HCT116 (cell line): ENCODE measurements at regions not wholly inside any gene's neighbourhood (a gene's known extent, or its start where the extent isn't known, plus 50 kb on each side); places are given as distances from the start of the nearest gene placed in this dataset.

ENCODE experiments used
- ATAC-seq: fragments of 200-7000 bp; cut with Tn5 transposase; 2 replicates; pipeline ENCODE4 v1.9.1; 2020; ENCODE audit warnings: mild to moderate bottlenecking, moderate library complexity
- BruUV-seq: library from RNA; stranded (reverse); fragments of 400-500 nt; replicated peaks from 2 replicates; lab custom pipeline; 2021; lab: Mats Ljungman, UMichigan
- CTCF ChIA-PET: fragments of 300-600 bp; sonication (Branson Sonifier 250); formaldehyde crosslinking; loops from one replicate; lab custom pipeline; 2021; ENCODE audit warnings: antibody characterized with exemption; lab: Charles Lee
- POLR2A ChIA-PET: fragments of 300-600, 350-600 bp; sonication (Branson Sonifier 250); formaldehyde crosslinking; loops from one replicate; lab custom pipeline; 2021; ENCODE audit warnings: antibody characterized with exemption; lab: Charles Lee
- RAD21 ChIA-PET, 2 experiments: fragments of 300-600 bp; sonication (Branson Sonifier 250); formaldehyde crosslinking; loops; one replicate each; lab custom pipeline; 2023; ENCODE audit warnings: low total read pairs in 2 of 2; ENCODE audit not compliant: uncharacterized antibody in 2 of 2, unreplicated experiment in 2 of 2, low non-redundant PET in 1 of 2; lab: Charles Lee
- DNase-seq: peaks from one replicate; pipeline ENCODE4 v3.0.0-alpha.2; 2010; ENCODE audit warnings: low read depth, low spot score
- H2AFZ ChIP-seq: fragments of 200-600 bp; shearing (Covaris generic), sonication (generic); 2 replicates; pipeline ENCODE4 v1.6.1; 2017; ENCODE audit warnings: low read depth, mixed run types, mixed read lengths, antibody characterized with exemption, low read length; ENCODE audit not compliant: poor library complexity, severe bottlenecking
- H3K27ac ChIP-seq: 2 replicates; pipeline ENCODE4 v1.5.1; 2012; ENCODE audit warnings: low read depth, low read length
- H3K27me3 ChIP-seq: fragments of 200-600 bp; sonication (generic); 2 replicates; pipeline ENCODE4 v1.6.1; 2016; ENCODE audit warnings: mixed run types, low read length, mixed read lengths; ENCODE audit not compliant: insufficient read depth
- H3K36me3 ChIP-seq, 2 experiments: fragments of 200-500 bp in 1 of 2; fragments of 200-600 bp in 1 of 2; sonication (Bioruptor generic) in 1 of 2; sonication (generic) in 1 of 2; 2 replicates each; pipeline versions ENCODE4 v1.5.1 to v1.6.1; 2014 to 2016; ENCODE audit warnings: low read length in 2 of 2, inconsistent platforms in 1 of 2, mixed read lengths in 1 of 2, mixed run types in 1 of 2; ENCODE audit not compliant: insufficient read depth in 2 of 2, control insufficient read depth in 1 of 2
- H3K4me1 ChIP-seq, 2 experiments: fragments of 200-600 bp in 1 of 2; sonication (generic) in 1 of 2; 2 replicates each; pipeline versions ENCODE4 v1.5.1 to v1.6.1; 2012 to 2017; ENCODE audit warnings: low read length in 2 of 2, inconsistent platforms in 1 of 2, mild to moderate bottlenecking in 1 of 2, mixed read lengths in 1 of 2, mixed run types in 1 of 2, moderate library complexity in 1 of 2; ENCODE audit not compliant: insufficient read depth in 2 of 2, control insufficient read depth in 1 of 2
- H3K4me2 ChIP-seq: fragments of 200-600 bp; sonication (generic); 2 replicates; pipeline ENCODE4 v1.6.1; 2017; ENCODE audit warnings: mixed run types, low read length, mixed read lengths
- H3K4me3 ChIP-seq, 2 experiments: fragments of 200-600 bp in 1 of 2; sonication (generic) in 1 of 2; replicated peaks in 1 of 2; 2 replicates each; pipeline ENCODE4 v1.5.1; 2011 to 2016; ENCODE audit warnings: low read length in 2 of 2, control low read depth in 1 of 2, low read depth in 1 of 2, mild to moderate bottlenecking in 1 of 2, mixed read lengths in 1 of 2, mixed run types in 1 of 2
- H3K79me2 ChIP-seq: fragments of 200-600 bp; sonication (generic); 2 replicates; pipeline ENCODE4 v1.6.1; 2017; ENCODE audit warnings: mild to moderate bottlenecking, mixed run types, low read length, moderate library complexity, mixed read lengths; ENCODE audit not compliant: insufficient read depth
- H3K9ac ChIP-seq: fragments of 200-600 bp; sonication (generic); 2 replicates; pipeline ENCODE4 v1.6.1; 2016; ENCODE audit warnings: low read length, mixed read lengths
- H3K9me2 ChIP-seq: fragments of 200-600 bp; sonication (generic), shearing (Covaris generic); 2 replicates; pipeline ENCODE4 v1.6.1; 2017; ENCODE audit warnings: mixed run types, mild to moderate bottlenecking, moderate library complexity; ENCODE audit not compliant: insufficient read depth
- H3K9me3 ChIP-seq, 2 experiments: fragments of 200-500 bp in 1 of 2; fragments of 200-600 bp in 1 of 2; sonication (Bioruptor generic) in 1 of 2; sonication (generic) in 1 of 2; 2 replicates each; pipeline ENCODE4 v1.6.1; 2014 to 2017; ENCODE audit warnings: low read length in 2 of 2, mixed read lengths in 2 of 2, inconsistent platforms in 1 of 2, low read depth in 1 of 2, mild to moderate bottlenecking in 1 of 2, mixed run types in 1 of 2, moderate library complexity in 1 of 2; ENCODE audit not compliant: control insufficient read depth in 1 of 2, insufficient read depth in 1 of 2
- H4K20me1 ChIP-seq: fragments of 200-600 bp; sonication (generic), shearing (Covaris generic); 2 replicates; pipeline ENCODE4 v1.6.1; 2017; ENCODE audit warnings: mixed run types, mild to moderate bottlenecking, moderate library complexity; ENCODE audit not compliant: insufficient read depth
- CEBPB ChIP-seq: IDR thresholded peaks from 2 replicates; pipeline ENCODE4 v1.6.1; 2012; ENCODE audit warnings: low read depth
- CTCF ChIP-seq, 3 experiments: fragments of 200-600 bp in 1 of 3; sonication (generic) in 1 of 3; IDR thresholded peaks in 2 of 3; conservative IDR thresholded peaks in 1 of 3; 2 replicates each; pipeline ENCODE4 v1.5.1; 2012 to 2017; ENCODE audit warnings: low read depth in 2 of 3, low read length in 2 of 3, antibody characterized with exemption in 1 of 3, borderline replicate concordance in 1 of 3, control low read depth in 1 of 3, mild to moderate bottlenecking in 1 of 3, mixed read lengths in 1 of 3, mixed run types in 1 of 3, moderate library complexity in 1 of 3; ENCODE audit not compliant: insufficient read depth in 1 of 3
- EZH2phosphoT487 ChIP-seq: fragments of 200-600 bp; IDR thresholded peaks from 2 replicates; pipeline ENCODE4 v1.6.1; 2018; ENCODE audit warnings: antibody characterized with exemption, borderline replicate concordance
- JUND ChIP-seq: IDR thresholded peaks from 2 replicates; pipeline ENCODE4 v1.6.1; 2012
- POLR2A ChIP-seq: IDR thresholded peaks from 2 replicates; pipeline ENCODE4 v1.7.0; 2011; ENCODE audit warnings: borderline replicate concordance; ENCODE audit not compliant: insufficient read depth, insufficient read length; ENCODE audit errors: extremely low read depth
- RAD21 ChIP-seq: IDR thresholded peaks from 2 replicates; pipeline ENCODE4 v1.6.1; 2012; ENCODE audit warnings: low read depth, mild to moderate bottlenecking
- REST ChIP-seq: IDR thresholded peaks from 2 replicates; pipeline ENCODE4 v1.6.1; 2012; ENCODE audit warnings: low read depth
- ZNF274 ChIP-seq: fragments of 200-500 bp; sonication (Bioruptor generic); IDR thresholded peaks from 2 replicates; pipeline ENCODE4 v1.6.1; 2014; ENCODE audit warnings: mild to moderate bottlenecking, low read depth, low read length, inconsistent platforms
- intact Hi-C: fragments of 100-400 bp; cut with micrococcal nuclease; formaldehyde crosslinking; loops from 2 replicates; pipeline ENCODE4 v1.10.0; 2022

GRCh38 chr6:130740308-130740707, 86.9 kb upstream of the SMLR1 start:
- DNase-seq (no peak), ATAC-seq (no peak)
- CTCF ChIA-PET, result no interaction called here
- no peaks in the 10 kb centered on the region for H3K27me3 ChIP-seq
- intact Hi-C loops, result no loop called here
- RAD21 ChIA-PET, result no interaction called here
- no peaks in the 10 kb centered on the region for H3K4me1 ChIP-seq
- H3K4me2 ChIP-seq, result no peak overlapping the region
- TF ChIP-seq POLR2A (no peak), CEBPB (no peak), CTCF (IDR thresholded peaks at IDR 0.05 in 2 of 3, conservative IDR thresholded peaks at IDR 0.05 in 1 of 3; ENCODE audit: borderline replicate concordance in 1 of 3, insufficient read depth in 1 of 3, low read depth in 2 of 3, low read length in 2 of 3) (no peak), EZH2phosphoT487 (no peak), ZNF274 (no peak), RAD21 (no peak), REST (no peak), JUND (no peak)
- POLR2A ChIA-PET, result no interaction called here
- no peak overlapping the region for H3K9ac ChIP-seq
- H2AFZ ChIP-seq, result no peak overlapping the region
- H3K9me3 ChIP-seq, result no peaks in the 10 kb centered on the region
- H4K20me1 ChIP-seq, result no peaks in the 10 kb centered on the region
- H3K4me3 ChIP-seq, result no peak overlapping the region
- no peaks in the 10 kb centered on the region for H3K79me2 ChIP-seq
- H3K9me2 ChIP-seq, result no peaks in the 10 kb centered on the region
- no peaks in the 10 kb centered on the region for H3K36me3 ChIP-seq
- no peak overlapping the region for H3K27ac ChIP-seq
- BruUV-seq, result no TSS peak
